ENCODE measurements at regions not wholly inside any gene's neighbourhood (a gene's known extent, or its start where the extent isn't known, plus 50 kb on each side); places are given as distances from the start of the nearest gene placed in this dataset.

- no peak overlapping the region for H3K4me3 ChIP-seq (replicated peaks in 1 of 2; ENCODE audit: low read depth in 2 of 2, low read length in 2 of 2)
- DNase-seq (ENCODE audit: low read depth in 2 of 2): no peak
- TF ChIP-seq, protein P1, sequence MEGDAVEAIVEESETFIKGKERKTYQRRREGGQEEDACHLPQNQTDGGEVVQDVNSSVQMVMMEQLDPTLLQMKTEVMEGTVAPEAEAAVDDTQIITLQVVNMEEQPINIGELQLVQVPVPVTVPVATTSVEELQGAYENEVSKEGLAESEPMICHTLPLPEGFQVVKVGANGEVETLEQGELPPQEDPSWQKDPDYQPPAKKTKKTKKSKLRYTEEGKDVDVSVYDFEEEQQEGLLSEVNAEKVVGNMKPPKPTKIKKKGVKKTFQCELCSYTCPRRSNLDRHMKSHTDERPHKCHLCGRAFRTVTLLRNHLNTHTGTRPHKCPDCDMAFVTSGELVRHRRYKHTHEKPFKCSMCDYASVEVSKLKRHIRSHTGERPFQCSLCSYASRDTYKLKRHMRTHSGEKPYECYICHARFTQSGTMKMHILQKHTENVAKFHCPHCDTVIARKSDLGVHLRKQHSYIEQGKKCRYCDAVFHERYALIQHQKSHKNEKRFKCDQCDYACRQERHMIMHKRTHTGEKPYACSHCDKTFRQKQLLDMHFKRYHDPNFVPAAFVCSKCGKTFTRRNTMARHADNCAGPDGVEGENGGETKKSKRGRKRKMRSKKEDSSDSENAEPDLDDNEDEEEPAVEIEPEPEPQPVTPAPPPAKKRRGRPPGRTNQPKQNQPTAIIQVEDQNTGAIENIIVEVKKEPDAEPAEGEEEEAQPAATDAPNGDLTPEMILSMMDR (IDR thresholded peaks at IDR 0.05; ENCODE audit: low read depth, low read length): no peak
These were observed 189.1 kb upstream of the PELI2 start for GRCh38 chr14:55929136-55929535.

- DNase-seq (ENCODE audit: low read depth in 2 of 2): peak in 1 of 2 donors; percentile 14
- TF ChIP-seq, protein P1 (IDR thresholded peaks at IDR 0.05; ENCODE audit: low read depth, low read length): no peak
These were observed 188.0 kb upstream of the PELI2 start for GRCh38 chr14:55930016-55930784.

GRCh38 chr14:55936691-55937090 is 181.5 kb upstream of the PELI2 start:
- H3K4me3 ChIP-seq (replicated peaks in 1 of 2; ENCODE audit: low read depth in 2 of 2, low read length in 2 of 2): no peak overlapping the region
- DNase-seq (ENCODE audit: low read depth in 2 of 2): peak in 1 of 2 donors; percentile 11
- TF ChIP-seq, protein P1 (IDR thresholded peaks at IDR 0.05; ENCODE audit: low read depth, low read length): no peak

More at GRCh38 chr14:55930016-55930784, 188.0 kb upstream of the PELI2 start:
- no peak overlapping the region for H3K4me3 ChIP-seq (replicated peaks in 1 of 2; ENCODE audit: low read depth in 2 of 2, low read length in 2 of 2)

DNA sequence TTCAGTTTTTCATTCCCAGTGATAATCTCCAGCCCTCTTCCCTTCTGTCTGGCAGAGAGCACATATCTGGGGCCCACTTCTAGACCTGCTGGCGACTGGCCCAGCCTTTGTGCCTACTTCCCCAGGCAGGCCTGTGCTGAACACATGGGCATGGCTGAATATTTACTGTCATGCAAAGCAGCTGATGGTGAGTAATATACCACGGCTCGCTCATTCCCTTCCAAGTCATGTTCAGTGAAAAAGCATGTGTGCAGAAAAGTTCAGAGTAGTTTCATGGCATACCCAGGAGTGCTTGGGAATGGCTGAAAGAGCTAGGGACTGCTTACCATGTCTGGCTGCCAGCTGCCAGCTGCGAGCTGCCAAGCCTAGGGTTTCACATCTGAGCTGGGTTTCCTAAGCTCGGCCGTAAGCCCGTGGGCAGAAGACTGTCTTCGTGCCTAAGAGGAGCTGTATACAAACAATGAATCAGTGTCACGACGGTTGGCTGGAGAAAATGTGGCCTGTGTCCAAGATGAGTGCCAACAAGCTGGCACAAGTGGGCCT is 179.9 kb upstream of the PELI2 start:
- H3K4me3 ChIP-seq (replicated peaks in 1 of 2; ENCODE audit: low read depth in 2 of 2, low read length in 2 of 2): no peak overlapping the region
- TF ChIP-seq, protein P1 (IDR thresholded peaks at IDR 0.05; ENCODE audit: low read depth, low read length): no peak
- DNase-seq (ENCODE audit: low read depth in 2 of 2): peak; percentile 10 to 50

DNA sequence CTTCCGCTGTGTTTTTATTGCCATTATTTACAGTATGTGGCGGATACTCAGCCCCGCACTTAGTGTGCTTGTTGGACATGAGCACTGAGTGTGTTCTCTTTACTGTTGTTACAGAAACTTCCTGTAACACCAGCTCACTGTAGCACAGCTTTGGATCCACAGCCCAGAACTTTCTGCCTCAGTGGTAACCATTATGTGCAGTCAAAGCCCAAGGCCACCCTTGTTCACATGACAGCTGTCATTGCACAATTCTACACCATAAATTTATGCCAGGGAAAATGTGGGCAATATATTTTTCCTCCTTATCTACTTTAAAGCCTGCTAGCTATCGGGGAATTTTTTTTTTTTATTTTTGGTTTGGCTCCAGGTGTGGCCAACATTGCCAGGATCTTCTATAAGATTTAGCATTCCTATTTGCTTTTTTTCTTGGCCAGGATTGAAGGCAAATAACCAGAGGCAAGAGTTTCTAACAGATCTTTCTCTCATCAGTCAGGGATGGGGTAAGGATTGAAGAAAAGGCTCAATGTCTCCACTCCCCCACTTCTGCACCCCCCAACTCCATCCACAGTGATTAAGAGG is 176.0 kb upstream of the PELI2 start:
- no peak for DNase-seq (ENCODE audit: low read depth in 2 of 2)
- H3K4me3 ChIP-seq (replicated peaks in 1 of 2; ENCODE audit: low read depth in 2 of 2, low read length in 2 of 2): no peak overlapping the region
- TF ChIP-seq, protein P1 (IDR thresholded peaks at IDR 0.05; ENCODE audit: low read depth, low read length): no peak

DNA sequence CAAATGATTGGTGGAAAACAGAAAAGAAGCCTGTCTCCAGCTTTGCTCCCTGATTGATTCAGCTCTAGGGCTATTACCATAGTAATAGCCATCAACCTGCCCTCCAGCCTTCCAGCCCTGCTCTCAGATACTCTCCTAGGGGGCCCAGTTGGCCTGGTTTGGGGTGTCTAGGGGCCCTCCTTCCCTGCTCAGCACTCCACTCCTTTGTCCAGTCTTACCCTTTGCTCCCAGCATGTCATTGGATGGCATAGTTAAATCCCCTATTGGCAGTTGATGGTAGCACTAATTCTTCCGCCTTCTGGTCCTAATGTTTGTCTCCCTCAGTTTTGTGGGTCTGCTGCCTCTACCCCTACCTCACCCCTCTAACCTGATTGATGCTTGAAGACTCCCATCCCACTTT is 175.4 kb upstream of the PELI2 start:
- TF ChIP-seq, protein P1 (IDR thresholded peaks at IDR 0.05; ENCODE audit: low read depth, low read length): no peak
- H3K4me3 ChIP-seq (replicated peaks in 1 of 2; ENCODE audit: low read depth in 2 of 2, low read length in 2 of 2): no peak overlapping the region

More for the DNA sequence above, 175.4 kb upstream of the PELI2 start:
- no peak for DNase-seq (ENCODE audit: low read depth in 2 of 2)

Measured in cardiac fibroblast (primary cell).